ENCODE measurements at regions not wholly inside any gene's neighbourhood (a gene's known extent, or its start where the extent isn't known, plus 50 kb on each side); places are given as distances from the start of the nearest gene placed in this dataset.

GRCh38 chr12:28110329-28110728, 79.9 kb upstream of the CCDC91 start:
- DNase-seq = no peak

DNA sequence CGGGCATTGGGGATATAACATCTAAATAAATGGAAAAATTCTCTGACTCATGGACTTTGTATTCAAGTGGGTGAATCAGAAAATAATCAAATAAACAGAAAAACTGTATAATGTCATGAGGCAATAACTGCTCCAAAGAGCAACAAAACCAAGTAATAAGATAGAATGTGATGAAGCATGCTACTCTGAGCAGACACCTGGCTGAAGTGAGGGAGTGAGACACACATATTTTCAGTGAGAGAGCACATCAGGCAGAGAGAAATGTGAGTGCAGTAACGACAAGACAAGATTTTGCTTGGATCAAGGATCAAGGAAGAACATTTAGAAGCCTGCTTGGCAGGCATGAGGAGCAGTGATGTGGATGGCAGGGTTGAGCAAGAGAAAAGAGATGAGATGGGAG, 75.8 kb upstream of the CCDC91 start:
- no peak for DNase-seq

- no peak for DNase-seq
Measured at GRCh38 chr12:28121433-28121832, 68.8 kb upstream of the CCDC91 start.

DNA sequence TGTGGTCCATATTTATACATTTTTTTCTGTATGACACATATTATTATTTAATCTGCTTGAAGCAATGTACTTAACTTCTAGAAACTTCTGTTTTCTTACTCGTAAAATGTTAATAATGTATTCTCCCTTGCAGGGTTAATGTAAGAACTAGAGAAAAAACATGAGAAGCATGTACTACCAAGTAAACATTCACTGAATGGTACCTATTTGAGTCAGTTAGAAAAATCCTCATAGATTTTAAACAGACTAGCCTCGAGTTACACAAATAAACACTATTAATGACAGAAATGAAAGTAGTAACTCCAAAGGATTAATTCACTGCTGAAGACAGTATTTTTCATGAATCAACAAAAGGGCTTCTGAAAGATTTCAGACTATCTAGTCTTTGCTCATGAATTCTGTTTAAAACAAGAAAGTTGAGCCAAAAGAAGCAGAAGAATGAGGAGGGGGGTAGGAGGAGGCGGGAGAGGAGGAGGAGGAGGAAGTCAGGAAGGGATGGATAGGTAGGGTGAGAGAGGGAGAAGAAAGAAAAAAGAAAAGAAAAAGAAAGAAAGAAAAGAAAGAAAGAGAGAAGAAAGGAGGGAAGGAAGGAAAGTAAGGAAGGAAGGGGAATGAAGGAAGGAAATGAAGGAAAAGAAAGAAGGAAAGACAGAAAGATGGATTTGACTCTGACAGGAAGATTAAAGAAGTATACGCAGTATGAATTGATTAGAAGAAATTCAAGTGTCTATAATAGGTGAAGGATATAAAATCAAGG, 68.2 kb upstream of the CCDC91 start:
- no peak for DNase-seq

DNA sequence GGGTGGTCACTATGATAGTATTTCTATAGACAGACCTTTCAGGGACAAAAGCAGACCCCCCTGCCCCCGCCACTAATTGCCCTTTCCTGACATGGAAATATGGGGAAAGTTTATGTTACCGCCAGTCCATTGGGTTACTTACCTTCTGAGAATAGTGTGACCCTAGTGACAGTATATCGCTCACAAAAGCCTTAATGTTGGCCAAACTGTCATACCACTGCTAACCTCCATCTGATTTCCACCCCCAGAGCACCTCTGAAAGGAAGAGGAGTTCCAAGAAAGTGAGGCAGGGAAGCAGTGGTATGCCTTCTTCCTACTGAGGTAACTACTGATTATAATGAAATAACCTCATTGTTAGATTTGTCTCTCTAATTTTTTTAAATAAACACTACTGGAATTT, 67.5 kb upstream of the CCDC91 start:
- no peak for DNase-seq

DNA sequence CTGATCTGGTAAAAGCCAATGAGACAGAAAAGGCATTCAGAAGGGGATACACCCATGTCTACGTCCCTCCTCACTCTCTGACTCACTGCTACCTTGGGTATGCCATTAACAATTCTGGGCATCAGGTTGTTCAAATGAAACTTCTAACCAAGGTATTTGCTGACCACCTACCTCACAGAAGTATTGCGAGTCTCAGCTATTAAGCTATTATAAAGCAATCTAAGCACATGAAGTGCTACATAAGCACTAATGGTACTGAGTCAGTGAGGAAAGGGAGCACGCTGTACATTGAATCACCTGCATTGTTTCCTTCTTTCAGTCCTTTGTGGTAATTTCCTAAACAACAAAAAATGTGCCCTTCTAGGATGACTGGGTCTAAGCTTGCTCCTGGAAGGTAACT, 62.8 kb upstream of the CCDC91 start:
- no peak for DNase-seq

GRCh38 chr12:28129031-28129430, 61.2 kb upstream of the CCDC91 start:
- DNase-seq = no peak

- DNase-seq = no peak
Measured at GRCh38 chr12:28130234-28130624, 60.0 kb upstream of the CCDC91 start.

- DNase-seq = no peak
Measured at GRCh38 chr12:28130625-28131598, 59.3 kb upstream of the CCDC91 start.

- no peak for DNase-seq
Measured at GRCh38 chr12:28132398-28132797, 57.9 kb upstream of the CCDC91 start.

GRCh38 chr12:28135801-28136439, 54.3 kb upstream of the CCDC91 start:
- no peak for DNase-seq

GRCh38 chr12:28137414-28137813, 52.8 kb upstream of the CCDC91 start:
- DNase-seq = no peak

- no peak for DNase-seq
Measured at GRCh38 chr12:28140404-28140803, 49.9 kb upstream of the CCDC91 start.

Data from NCI-H345 (cell line).